ENCODE measurements at regions not wholly inside any gene's neighbourhood (a gene's known extent, or its start where the extent isn't known, plus 50 kb on each side); places are given as distances from the start of the nearest gene placed in this dataset.

DNA sequence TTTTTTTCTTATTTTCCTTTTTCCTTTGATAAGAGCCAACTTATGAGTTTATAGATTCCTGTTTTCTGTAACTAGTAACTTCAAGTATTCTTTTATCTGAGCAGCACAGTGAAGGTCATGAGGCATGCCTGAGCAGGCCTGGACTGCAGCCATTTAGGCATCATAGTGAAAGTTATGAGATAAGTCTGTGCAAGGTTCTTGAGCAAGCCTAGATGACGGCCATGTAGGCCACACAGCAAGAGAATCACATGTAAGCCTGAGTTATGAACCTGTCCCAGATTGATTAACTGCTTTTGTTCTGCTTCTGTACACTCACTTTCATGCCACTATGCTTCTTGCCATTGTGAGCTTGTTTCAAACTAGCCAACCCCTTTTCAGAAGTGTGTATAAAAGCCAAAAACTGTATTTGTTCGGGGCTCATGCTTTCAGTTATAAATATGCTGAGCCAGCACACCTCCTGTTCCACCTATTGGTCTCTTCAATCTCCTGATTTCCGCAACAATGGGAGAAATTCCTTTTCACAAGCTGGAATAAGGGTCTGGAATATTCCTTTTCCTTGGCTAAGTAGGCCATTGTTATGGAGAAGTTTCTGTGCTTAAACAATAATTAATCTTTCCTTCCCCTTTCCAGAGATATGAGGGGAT is 745.7 kb downstream of the FAM181B start:
- no peak for TF ChIP-seq YY1 (IDR thresholded peaks at IDR 0.05; ENCODE audit: low read depth)

DNA sequence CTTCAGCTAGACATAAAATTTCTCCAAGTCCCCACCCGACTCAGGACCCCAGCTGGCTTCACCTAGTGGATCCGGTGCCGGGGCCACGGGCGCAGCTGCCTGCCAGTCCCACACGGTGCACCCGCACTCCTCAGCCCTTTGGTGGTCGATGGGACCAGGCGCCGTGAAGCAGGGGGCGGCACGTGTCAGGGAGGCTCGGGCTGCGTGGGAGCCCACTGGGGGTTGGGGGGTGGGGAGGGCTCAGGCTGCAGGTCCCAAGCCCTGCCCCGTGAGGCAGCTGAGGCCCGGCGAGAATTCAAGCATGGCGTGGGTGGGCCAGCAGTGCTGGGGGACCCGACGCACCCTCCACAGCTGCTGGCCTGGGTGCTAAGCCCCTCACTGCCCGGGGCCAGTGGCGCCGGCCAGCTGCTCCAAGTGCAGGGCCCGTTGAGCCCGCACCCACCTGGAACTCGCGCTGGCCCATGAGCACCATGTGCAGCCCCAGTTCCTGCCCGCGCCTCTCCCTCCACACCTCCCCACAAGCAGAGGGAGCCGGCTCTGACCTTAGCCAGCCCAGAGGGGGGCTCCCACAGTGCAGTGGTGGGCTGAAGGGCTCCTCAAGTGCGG is 747.0 kb downstream of the FAM181B start:
- TF ChIP-seq ZBTB7A (IDR thresholded peaks at IDR 0.05; ENCODE audit: low read depth) (no peak), CEBPB (IDR thresholded peaks at IDR 0.05) (no peak), YY1 (IDR thresholded peaks at IDR 0.05; ENCODE audit: low read depth) (no peak), TEAD4 (IDR thresholded peaks at IDR 0.05) (no peak), TCF12 (IDR thresholded peaks at IDR 0.05; ENCODE audit: low read depth) (no peak), TAF1 (IDR thresholded peaks at IDR 0.05; ENCODE audit: low read depth) (no peak), EGR1 (IDR thresholded peaks at IDR 0.05) (no peak), EP300 (IDR thresholded peaks at IDR 0.05; ENCODE audit: borderline replicate concordance) (no peak)
- TF ChIP-seq, protein P1, sequence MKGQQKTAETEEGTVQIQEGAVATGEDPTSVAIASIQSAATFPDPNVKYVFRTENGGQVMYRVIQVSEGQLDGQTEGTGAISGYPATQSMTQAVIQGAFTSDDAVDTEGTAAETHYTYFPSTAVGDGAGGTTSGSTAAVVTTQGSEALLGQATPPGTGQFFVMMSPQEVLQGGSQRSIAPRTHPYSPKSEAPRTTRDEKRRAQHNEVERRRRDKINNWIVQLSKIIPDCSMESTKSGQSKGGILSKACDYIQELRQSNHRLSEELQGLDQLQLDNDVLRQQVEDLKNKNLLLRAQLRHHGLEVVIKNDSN (IDR thresholded peaks at IDR 0.05), result no peak
- TF ChIP-seq, protein P2, sequence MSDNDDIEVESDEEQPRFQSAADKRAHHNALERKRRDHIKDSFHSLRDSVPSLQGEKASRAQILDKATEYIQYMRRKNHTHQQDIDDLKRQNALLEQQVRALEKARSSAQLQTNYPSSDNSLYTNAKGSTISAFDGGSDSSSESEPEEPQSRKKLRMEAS (IDR thresholded peaks at IDR 0.05), result no peak

DNA sequence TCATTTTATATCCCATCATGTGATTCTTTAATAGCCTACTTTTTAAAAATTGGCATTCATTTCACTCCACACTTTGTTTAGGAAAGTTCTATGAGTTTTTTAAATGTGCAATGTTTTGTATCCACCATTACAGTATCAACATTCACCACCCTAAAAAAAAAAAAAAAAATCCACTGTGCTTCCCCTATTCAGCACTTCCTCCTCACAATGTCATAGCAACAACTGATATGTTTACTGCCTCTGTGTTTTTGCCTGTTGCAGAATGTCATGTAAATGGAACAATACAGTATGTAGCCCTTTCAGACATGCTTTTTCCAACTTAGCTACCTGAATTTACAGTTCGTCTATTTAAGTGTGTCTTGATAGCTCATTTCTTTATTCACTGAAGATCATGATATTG is 754.2 kb downstream of the FAM181B start:
- no peak for TF ChIP-seq EGR1 (IDR thresholded peaks at IDR 0.05)
- no peak for TF ChIP-seq EP300 (IDR thresholded peaks at IDR 0.05; ENCODE audit: borderline replicate concordance)
- TF ChIP-seq CEBPB (IDR thresholded peaks at IDR 0.05), result no peak
- TF ChIP-seq RAD21 (IDR thresholded peaks at IDR 0.05; ENCODE audit: low read depth), result no peak
- no peak for TF ChIP-seq NFIC (IDR thresholded peaks at IDR 0.05)
- no peak for TF ChIP-seq TEAD4 (IDR thresholded peaks at IDR 0.05)
- TF ChIP-seq TAF1 (IDR thresholded peaks at IDR 0.05; ENCODE audit: low read depth), result no peak
- TF ChIP-seq YY1 (IDR thresholded peaks at IDR 0.05; ENCODE audit: low read depth), result no peak
- TF ChIP-seq FOXM1 (IDR thresholded peaks at IDR 0.05; ENCODE audit: borderline replicate concordance, low read depth), result no peak
- TF ChIP-seq, protein P2 (IDR thresholded peaks at IDR 0.05), result no peak
- TF ChIP-seq CREB1 (IDR thresholded peaks at IDR 0.05; ENCODE audit: low read depth), result no peak
- TF ChIP-seq, protein P1 (IDR thresholded peaks at IDR 0.05), result no peak
- no peak for TF ChIP-seq ZBTB7A (IDR thresholded peaks at IDR 0.05; ENCODE audit: low read depth)

DNA sequence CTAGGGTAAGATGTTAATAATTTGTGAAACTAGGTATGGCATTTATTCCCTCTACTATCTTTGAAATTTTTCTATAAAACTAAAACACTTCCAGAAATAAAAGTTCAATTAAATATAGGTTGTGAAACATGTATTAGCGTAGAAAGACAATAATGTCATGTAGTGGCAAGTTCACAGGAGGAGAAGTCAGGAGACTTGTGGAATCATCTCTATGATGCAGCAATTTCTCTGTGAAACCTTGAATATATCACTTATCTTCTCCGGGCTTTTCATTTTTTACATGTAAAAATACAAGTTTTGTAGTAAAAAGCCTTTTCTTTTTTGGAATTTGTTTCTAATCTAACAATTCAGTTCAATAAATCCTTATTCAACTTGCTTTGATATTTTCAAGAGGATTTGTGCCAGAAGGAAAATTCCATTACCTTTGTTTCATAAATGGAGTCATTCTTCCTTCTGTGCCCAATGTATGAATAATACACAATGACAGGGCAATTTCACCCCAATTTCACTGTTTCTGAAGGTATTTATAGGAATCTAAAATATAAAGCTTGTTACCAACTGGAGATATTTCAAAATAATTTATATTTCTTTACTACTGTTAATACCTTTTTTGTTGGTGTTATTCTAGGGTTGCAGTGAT is 758.3 kb downstream of the FAM181B start:
- no peak for TF ChIP-seq ZBTB7A (IDR thresholded peaks at IDR 0.05; ENCODE audit: low read depth)
- TF ChIP-seq TEAD4 (IDR thresholded peaks at IDR 0.05), result no peak
- TF ChIP-seq RAD21 (IDR thresholded peaks at IDR 0.05; ENCODE audit: low read depth), result no peak
- no peak for TF ChIP-seq YY1 (IDR thresholded peaks at IDR 0.05; ENCODE audit: low read depth)
- no peak for TF ChIP-seq CREB1 (IDR thresholded peaks at IDR 0.05; ENCODE audit: low read depth)
- no peak for TF ChIP-seq FOXM1 (IDR thresholded peaks at IDR 0.05; ENCODE audit: borderline replicate concordance, low read depth)
- no peak for TF ChIP-seq TAF1 (IDR thresholded peaks at IDR 0.05; ENCODE audit: low read depth)
- TF ChIP-seq EP300 (IDR thresholded peaks at IDR 0.05; ENCODE audit: borderline replicate concordance), result no peak
- TF ChIP-seq NFIC (IDR thresholded peaks at IDR 0.05), result no peak

DNA sequence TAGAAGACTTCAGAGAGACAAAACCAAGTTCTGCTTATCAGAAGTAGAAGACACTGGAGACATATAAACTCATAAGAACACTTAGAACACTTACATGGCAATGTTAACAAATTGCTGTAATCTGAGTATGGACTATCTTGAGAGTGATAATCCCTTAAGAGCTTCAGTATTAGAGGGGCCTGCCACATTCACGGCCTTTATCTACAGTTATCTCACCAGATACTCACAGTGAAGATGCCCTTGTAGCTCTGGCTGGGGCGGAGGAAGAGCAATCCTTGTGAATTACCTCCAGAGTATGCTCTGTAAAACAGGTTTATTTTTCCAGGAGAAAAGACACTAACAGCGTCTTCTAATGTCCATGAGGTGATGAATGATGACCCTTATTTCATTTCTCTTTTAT is 762.8 kb downstream of the FAM181B start:
- TF ChIP-seq FOXM1 (IDR thresholded peaks at IDR 0.05; ENCODE audit: borderline replicate concordance, low read depth), result no peak
- no peak for TF ChIP-seq EGR1 (IDR thresholded peaks at IDR 0.05)
- no peak for TF ChIP-seq EP300 (IDR thresholded peaks at IDR 0.05; ENCODE audit: borderline replicate concordance)
- TF ChIP-seq, protein P3, sequence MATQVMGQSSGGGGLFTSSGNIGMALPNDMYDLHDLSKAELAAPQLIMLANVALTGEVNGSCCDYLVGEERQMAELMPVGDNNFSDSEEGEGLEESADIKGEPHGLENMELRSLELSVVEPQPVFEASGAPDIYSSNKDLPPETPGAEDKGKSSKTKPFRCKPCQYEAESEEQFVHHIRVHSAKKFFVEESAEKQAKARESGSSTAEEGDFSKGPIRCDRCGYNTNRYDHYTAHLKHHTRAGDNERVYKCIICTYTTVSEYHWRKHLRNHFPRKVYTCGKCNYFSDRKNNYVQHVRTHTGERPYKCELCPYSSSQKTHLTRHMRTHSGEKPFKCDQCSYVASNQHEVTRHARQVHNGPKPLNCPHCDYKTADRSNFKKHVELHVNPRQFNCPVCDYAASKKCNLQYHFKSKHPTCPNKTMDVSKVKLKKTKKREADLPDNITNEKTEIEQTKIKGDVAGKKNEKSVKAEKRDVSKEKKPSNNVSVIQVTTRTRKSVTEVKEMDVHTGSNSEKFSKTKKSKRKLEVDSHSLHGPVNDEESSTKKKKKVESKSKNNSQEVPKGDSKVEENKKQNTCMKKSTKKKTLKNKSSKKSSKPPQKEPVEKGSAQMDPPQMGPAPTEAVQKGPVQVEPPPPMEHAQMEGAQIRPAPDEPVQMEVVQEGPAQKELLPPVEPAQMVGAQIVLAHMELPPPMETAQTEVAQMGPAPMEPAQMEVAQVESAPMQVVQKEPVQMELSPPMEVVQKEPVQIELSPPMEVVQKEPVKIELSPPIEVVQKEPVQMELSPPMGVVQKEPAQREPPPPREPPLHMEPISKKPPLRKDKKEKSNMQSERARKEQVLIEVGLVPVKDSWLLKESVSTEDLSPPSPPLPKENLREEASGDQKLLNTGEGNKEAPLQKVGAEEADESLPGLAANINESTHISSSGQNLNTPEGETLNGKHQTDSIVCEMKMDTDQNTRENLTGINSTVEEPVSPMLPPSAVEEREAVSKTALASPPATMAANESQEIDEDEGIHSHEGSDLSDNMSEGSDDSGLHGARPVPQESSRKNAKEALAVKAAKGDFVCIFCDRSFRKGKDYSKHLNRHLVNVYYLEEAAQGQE (IDR thresholded peaks at IDR 0.05; ENCODE audit: low read depth), result no peak
- no peak for TF ChIP-seq TEAD4 (IDR thresholded peaks at IDR 0.05)
- TF ChIP-seq ZBTB7A (IDR thresholded peaks at IDR 0.05; ENCODE audit: low read depth), result no peak
- TF ChIP-seq CREB1 (IDR thresholded peaks at IDR 0.05; ENCODE audit: low read depth), result no peak
- no peak for TF ChIP-seq NFIC (IDR thresholded peaks at IDR 0.05)
- no peak for TF ChIP-seq YY1 (IDR thresholded peaks at IDR 0.05; ENCODE audit: low read depth)
- TF ChIP-seq TAF1 (IDR thresholded peaks at IDR 0.05; ENCODE audit: low read depth), result no peak
- TF ChIP-seq CEBPB (IDR thresholded peaks at IDR 0.05), result no peak
- TF ChIP-seq, protein P2 (IDR thresholded peaks at IDR 0.05), result no peak
- TF ChIP-seq, protein P1 (IDR thresholded peaks at IDR 0.05), result no peak
- TF ChIP-seq TCF12 (IDR thresholded peaks at IDR 0.05; ENCODE audit: low read depth), result no peak
- no peak for TF ChIP-seq RAD21 (IDR thresholded peaks at IDR 0.05; ENCODE audit: low read depth)

DNA sequence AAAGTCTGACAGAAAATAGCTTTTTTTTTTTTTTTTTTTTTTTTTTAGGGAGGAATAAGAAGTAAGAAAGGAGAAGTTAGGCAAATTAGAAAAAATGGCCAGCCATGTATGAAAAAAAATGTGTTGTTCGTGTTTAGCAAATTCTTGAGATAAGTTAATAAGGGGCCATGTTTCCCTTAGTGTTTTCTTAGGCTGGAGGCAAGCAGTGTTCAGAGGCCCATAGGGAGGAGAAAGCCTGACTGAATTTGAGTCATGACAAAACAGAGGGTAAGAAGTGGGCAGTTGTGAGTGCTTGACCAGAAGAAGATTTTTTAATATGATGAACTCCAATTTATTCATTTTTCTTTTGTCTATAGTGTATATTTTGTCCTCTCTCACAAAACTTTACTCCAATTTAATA is 766.4 kb downstream of the FAM181B start:
- TF ChIP-seq, protein P2 (IDR thresholded peaks at IDR 0.05), result no peak
- no peak for TF ChIP-seq YY1 (IDR thresholded peaks at IDR 0.05; ENCODE audit: low read depth)
- TF ChIP-seq EP300 (IDR thresholded peaks at IDR 0.05; ENCODE audit: borderline replicate concordance), result no peak
- no peak for TF ChIP-seq NFIC (IDR thresholded peaks at IDR 0.05)
- no peak for TF ChIP-seq RAD21 (IDR thresholded peaks at IDR 0.05; ENCODE audit: low read depth)
- no peak for TF ChIP-seq TAF1 (IDR thresholded peaks at IDR 0.05; ENCODE audit: low read depth)
- no peak for TF ChIP-seq TEAD4 (IDR thresholded peaks at IDR 0.05)
- TF ChIP-seq CREB1 (IDR thresholded peaks at IDR 0.05; ENCODE audit: low read depth), result no peak
- TF ChIP-seq FOXM1 (IDR thresholded peaks at IDR 0.05; ENCODE audit: borderline replicate concordance, low read depth), result no peak
- TF ChIP-seq ZBTB7A (IDR thresholded peaks at IDR 0.05; ENCODE audit: low read depth), result no peak
- no peak for TF ChIP-seq CEBPB (IDR thresholded peaks at IDR 0.05)
- TF ChIP-seq, protein P1 (IDR thresholded peaks at IDR 0.05), result no peak
- TF ChIP-seq, protein P3 (IDR thresholded peaks at IDR 0.05; ENCODE audit: low read depth), result no peak
- no peak for TF ChIP-seq EGR1 (IDR thresholded peaks at IDR 0.05)
- no peak for TF ChIP-seq TCF12 (IDR thresholded peaks at IDR 0.05; ENCODE audit: low read depth)

Measured in Ishikawa (cell line).